ENCODE measurements at regions not wholly inside any gene's neighbourhood (a gene's known extent, or its start where the extent isn't known, plus 50 kb on each side); places are given as distances from the start of the nearest gene placed in this dataset.

- TF ChIP-seq CTCF (conservative IDR thresholded peaks at IDR 0.05; ENCODE audit: low read length) = no peak
- no peak for DNase-seq (ENCODE audit: low read depth)
- no peak overlapping the region for H3K4me3 ChIP-seq (ENCODE audit: low read length)
Observed at GRCh38 chrX:113759422-113759821, 824.5 kb upstream of the HTR2C start.

GRCh38 chrX:113747274-113747973, 836.5 kb upstream of the HTR2C start:
- TF ChIP-seq CTCF (conservative IDR thresholded peaks at IDR 0.05; ENCODE audit: low read length) = no peak
- DNase-seq (ENCODE audit: low read depth) = no peak
- no peak overlapping the region for H3K4me3 ChIP-seq (ENCODE audit: low read length)

DNA sequence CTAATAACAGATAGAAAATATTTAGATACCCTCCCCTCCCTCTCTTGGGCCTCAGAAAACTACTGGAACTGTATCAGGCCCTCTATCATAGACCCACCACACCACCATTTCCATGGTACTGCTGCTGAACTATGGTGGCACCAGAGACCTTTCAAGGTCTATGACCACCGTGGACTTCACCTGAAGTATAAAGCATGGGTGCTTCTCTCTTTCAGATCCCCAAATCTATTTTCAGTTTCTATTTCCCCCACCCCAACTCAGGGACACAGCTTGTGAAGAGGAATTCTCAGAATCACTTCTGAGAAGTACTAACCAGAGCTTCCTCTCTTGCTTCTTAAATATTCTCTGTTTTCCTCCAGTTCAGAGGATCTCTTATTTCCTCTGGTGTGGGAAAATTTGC, 840.8 kb upstream of the HTR2C start:
- DNase-seq (ENCODE audit: low read depth) = no peak
- no peak for TF ChIP-seq CTCF (conservative IDR thresholded peaks at IDR 0.05; ENCODE audit: low read length)
- H3K4me3 ChIP-seq (ENCODE audit: low read length) = no peak overlapping the region

GRCh38 chrX:113741744-113742143, 842.1 kb upstream of the HTR2C start:
- DNase-seq (ENCODE audit: low read depth) = peak; percentile 48
- peak; percentile 50 for TF ChIP-seq CTCF (conservative IDR thresholded peaks at IDR 0.05; ENCODE audit: low read length)

GRCh38 chrX:113728937-113729336, 854.9 kb upstream of the HTR2C start:
- H3K4me3 ChIP-seq (ENCODE audit: low read length) = no peak overlapping the region
- no peak for DNase-seq (ENCODE audit: low read depth)
- no peak for TF ChIP-seq CTCF (conservative IDR thresholded peaks at IDR 0.05; ENCODE audit: low read length)

More at GRCh38 chrX:113741744-113742143, 842.1 kb upstream of the HTR2C start:
- no peak overlapping the region for H3K4me3 ChIP-seq (ENCODE audit: low read length)

DNA sequence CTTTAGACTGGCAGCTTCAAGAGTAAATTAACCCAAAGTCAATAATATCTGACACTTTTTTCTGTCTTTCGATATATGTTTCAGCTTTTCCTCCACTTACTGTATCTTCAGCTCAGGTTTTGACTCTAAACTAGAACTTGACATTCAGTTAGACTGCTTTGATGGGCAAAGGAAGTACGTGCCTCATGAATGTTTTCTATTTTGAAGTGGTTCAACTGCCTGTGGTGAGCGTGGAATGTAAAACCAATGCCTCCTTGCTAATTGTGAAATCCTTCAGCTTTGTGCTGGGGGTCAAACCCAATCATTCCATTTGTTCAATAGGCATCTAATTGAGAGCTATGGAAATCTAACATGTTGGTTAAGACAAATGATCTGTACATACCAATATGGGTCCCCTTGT, 857.0 kb upstream of the HTR2C start:
- DNase-seq (ENCODE audit: low read depth) = peak; percentile 3
- no peak overlapping the region for H3K4me3 ChIP-seq (ENCODE audit: low read length)
- no peak for TF ChIP-seq CTCF (conservative IDR thresholded peaks at IDR 0.05; ENCODE audit: low read length)

- H3K4me3 ChIP-seq (ENCODE audit: low read length) = no peak overlapping the region
- no peak for DNase-seq (ENCODE audit: low read depth)
- TF ChIP-seq CTCF (conservative IDR thresholded peaks at IDR 0.05; ENCODE audit: low read length) = no peak
Observed at GRCh38 chrX:113726466-113726865, 857.4 kb upstream of the HTR2C start.
